ENCODE measurements at regions not wholly inside any gene's neighbourhood (a gene's known extent, or its start where the extent isn't known, plus 50 kb on each side); places are given as distances from the start of the nearest gene placed in this dataset.

DNA sequence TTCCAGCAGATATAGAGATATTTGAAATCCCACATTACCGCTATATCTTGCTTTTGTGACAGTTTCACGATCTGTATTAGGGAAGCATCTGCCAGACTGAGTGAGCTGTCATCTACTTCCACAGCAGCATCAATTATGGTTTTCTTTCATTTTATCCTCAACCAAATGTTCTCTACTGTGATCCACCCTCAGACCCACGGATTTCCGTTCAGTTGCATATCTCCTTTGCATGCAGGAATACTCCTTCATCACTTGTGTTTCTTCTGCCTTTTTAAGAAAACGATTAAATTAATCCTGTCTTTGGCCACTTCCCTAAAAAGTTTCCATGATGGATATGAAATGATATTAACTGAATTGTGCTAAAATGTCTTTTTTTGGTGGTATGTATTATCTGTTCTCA lies 262.1 kb upstream of the ADGRB3 start:
- TF ChIP-seq CTCF (conservative IDR thresholded peaks at IDR 0.05) (no peak), EZH2 (IDR thresholded peaks at IDR 0.05; ENCODE audit: low read depth) (no peak)

Data from PC-9 (cell line).